ENCODE measurements at regions not wholly inside any gene's neighbourhood (a gene's known extent, or its start where the extent isn't known, plus 50 kb on each side); places are given as distances from the start of the nearest gene placed in this dataset.

DNA sequence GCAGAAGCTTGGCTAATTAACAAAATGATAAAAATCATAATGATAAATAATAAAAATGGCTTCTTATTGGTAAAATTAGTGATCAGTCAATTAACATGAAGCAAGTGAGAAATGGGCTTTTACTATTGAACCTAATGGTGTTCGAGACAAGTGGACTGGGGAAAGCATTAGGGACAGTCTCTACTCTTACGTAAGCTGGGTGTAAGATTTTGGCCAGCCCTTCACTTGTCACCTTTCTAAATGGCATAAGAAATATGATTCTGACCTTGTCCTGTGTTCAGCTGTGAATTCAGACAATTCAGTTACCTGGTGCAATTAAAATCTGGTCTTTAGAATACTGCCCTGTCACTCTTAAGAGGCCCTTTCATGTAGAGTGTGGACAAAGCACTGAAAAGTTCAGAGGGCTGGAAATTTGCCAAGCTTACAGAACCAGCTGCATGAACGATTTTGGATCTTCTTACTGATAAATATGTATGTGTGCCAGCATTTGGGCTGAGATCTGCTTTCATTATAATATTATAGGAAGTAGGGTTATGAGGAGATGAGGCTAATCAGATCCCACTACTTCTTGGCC, 115.9 kb downstream of the QRSL1 start:
- no peak for TF ChIP-seq CTCF (conservative IDR thresholded peaks at IDR 0.05 in 1 of 2, IDR thresholded peaks at IDR 0.05 in 1 of 2; ENCODE audit: low read depth in 1 of 2, low read length in 2 of 2)
- TF ChIP-seq EZH2 (IDR thresholded peaks at IDR 0.05; ENCODE audit: low read length, missing control alignments): no peak
